B cell (primary cell): ENCODE measurements at regions not wholly inside any gene's neighbourhood (a gene's known extent, or its start where the extent isn't known, plus 50 kb on each side); places are given as distances from the start of the nearest gene placed in this dataset.

Source experiments
- ATAC-seq: fragments of 200-7000 bp; cut with Tn5 transposase; one replicate; pipeline ENCODE4 v1.10.0; 2021; ENCODE audit warnings: low read depth, mild to moderate bottlenecking, moderate number of reproducible peaks, moderate library complexity
- CTCF ChIA-PET: fragments of 350-600 bp; sonication (Branson Sonifier 250); formaldehyde crosslinking; loops from one replicate; lab custom pipeline; 2021; ENCODE audit warnings: antibody characterized with exemption, inconsistent platforms; lab: Charles Lee
- POLR2A ChIA-PET: fragments of 350-600 bp; sonication (Branson Sonifier 250); formaldehyde crosslinking; loops from one replicate; lab custom pipeline; 2021; ENCODE audit warnings: antibody characterized with exemption; lab: Charles Lee
- DNase-seq: peaks from one replicate; pipeline ENCODE4 v3.0.0; 2013
- H2AFZ ChIP-seq: 2 replicates; pipeline ENCODE4 v1.6.1; 2012; ENCODE audit warnings: mild to moderate bottlenecking, low read depth, low read length; ENCODE audit not compliant: insufficient read depth, poor library complexity, severe bottlenecking
- H3K27ac ChIP-seq, 2 donors: 1 replicate in 1 of 2; 2 replicates in 1 of 2; pipeline ENCODE4 v1.5.1; 2012 to 2013; ENCODE audit warnings: low read length in 2 of 2, mild to moderate bottlenecking in 2 of 2, moderate library complexity in 1 of 2
- H3K27me3 ChIP-seq, 4 experiments: fragments of 200-600 bp in 1 of 4; sonication (generic) in 1 of 4; replicated peaks in 1 of 4; 1 replicate in 2 of 4; 2 replicates in 2 of 4; pipeline versions ENCODE4 v1.6.1 to v1.7.0; 2013 to 2016; ENCODE audit warnings: low read length in 3 of 4, mild to moderate bottlenecking in 2 of 4, mixed read lengths in 1 of 4, moderate library complexity in 1 of 4; ENCODE audit not compliant: insufficient read depth in 4 of 4, control insufficient read depth in 3 of 4; ENCODE audit errors: control extremely low read depth in 1 of 4
- H3K36me3 ChIP-seq, 2 experiments: replicated peaks in 1 of 2; 1 replicate in 1 of 2; 2 replicates in 1 of 2; pipeline versions ENCODE4 v1.6.1 to v1.7.1; 2013; ENCODE audit warnings: low read length in 1 of 2; ENCODE audit not compliant: insufficient read depth in 2 of 2, control insufficient read depth in 1 of 2; ENCODE audit errors: control extremely low read depth in 1 of 2, extremely low read depth in 1 of 2
- H3K4me1 ChIP-seq, 2 donors: fragments of 200-600 bp in 1 of 2; sonication (generic) in 1 of 2; 1 replicate in 1 of 2; 2 replicates in 1 of 2; pipeline versions ENCODE4 v1.5.1 to v1.6.1; 2013 to 2017; ENCODE audit warnings: low read length in 2 of 2; ENCODE audit not compliant: control insufficient read depth in 2 of 2, insufficient read depth in 2 of 2
- H3K4me2 ChIP-seq: replicated peaks from 2 replicates; pipeline ENCODE3; 2012; ENCODE audit warnings: mild to moderate bottlenecking, low read depth, low read length; ENCODE audit not compliant: poor library complexity, severe bottlenecking
- H3K4me3 ChIP-seq, 5 experiments: fragments of 200-600 bp in 1 of 5; sonication (generic) in 1 of 5; 1 replicate in 3 of 5; 2 replicates in 2 of 5; pipeline versions ENCODE4 v1.5.1 to v1.7.0; 2011 to 2016; ENCODE audit warnings: low read length in 4 of 5, mild to moderate bottlenecking in 4 of 5, low read depth in 2 of 5, control low read depth in 1 of 5, moderate library complexity in 1 of 5; ENCODE audit not compliant: insufficient read depth in 1 of 5; ENCODE audit errors: control extremely low read depth in 1 of 5, extremely low read depth in 1 of 5
- H3K79me2 ChIP-seq: fragments of 200-600 bp; sonication (generic); one replicate; pipeline ENCODE4 v1.6.0; 2016; ENCODE audit warnings: low read length; ENCODE audit not compliant: control insufficient read depth, insufficient read depth
- H3K9ac ChIP-seq: fragments of 200-600 bp; sonication (generic); 2 replicates; pipeline ENCODE4 v1.6.1; 2017; ENCODE audit warnings: mild to moderate bottlenecking, low read length, moderate library complexity
- H3K9me3 ChIP-seq, 3 donors: one replicate each; pipeline versions ENCODE4 v1.6.1 to v1.7.1; 2013; ENCODE audit warnings: low read length in 2 of 3; ENCODE audit not compliant: control insufficient read depth in 2 of 3, insufficient read depth in 1 of 3; ENCODE audit errors: control extremely low read depth in 1 of 3
- H4K20me1 ChIP-seq: 2 replicates; pipeline ENCODE4 v1.6.0; 2012; ENCODE audit warnings: mild to moderate bottlenecking, low read length; ENCODE audit not compliant: insufficient read depth, control insufficient read depth, poor library complexity, severe bottlenecking
- H3K27ac Mint-ChIP-seq: one replicate; pipeline ENCODE4 v1.8.0; 2021; ENCODE audit warnings: mixed read lengths
- H3K27me3 Mint-ChIP-seq: one replicate; pipeline ENCODE4 v1.8.0; 2021; ENCODE audit warnings: mixed read lengths
- H3K4me1 Mint-ChIP-seq: one replicate; pipeline ENCODE4 v1.8.0; 2021; ENCODE audit warnings: mixed read lengths
- H3K4me3 Mint-ChIP-seq: one replicate; pipeline ENCODE4 v1.8.0; 2021; ENCODE audit warnings: mixed read lengths
- H3K9me3 Mint-ChIP-seq: one replicate; pipeline ENCODE4 v1.8.0; 2022; ENCODE audit warnings: mixed read lengths; ENCODE audit not compliant: insufficient read depth
- EZH2 ChIP-seq: IDR thresholded peaks from 2 replicates; pipeline ENCODE4 v1.6.1; 2012; ENCODE audit warnings: borderline replicate concordance, low read depth, mild to moderate bottlenecking, moderate library complexity, low read length; ENCODE audit not compliant: insufficient read depth, poor library complexity, severe bottlenecking
- WGBS: methylation state at CpG from one replicate; pipeline ENCODE4 v1.1.5; 2013; ENCODE audit warnings: missing lambda C conversion rate; ENCODE audit not compliant: insufficient coverage; 5-methylcytosine and 5-hydroxymethylcytosine counted together
- intact Hi-C: fragments of 100-400 bp; cut with micrococcal nuclease; formaldehyde crosslinking; loops from one replicate; pipeline ENCODE4 v1.10.0; 2022
- TF ChIP-seq, protein P1 (sequence below): fragments of 200-600 bp; IDR thresholded peaks from one replicate; pipeline ENCODE4 v1.8.0; 2022; ENCODE audit warnings: antibody characterized with exemption, mild to moderate bottlenecking

DNA sequence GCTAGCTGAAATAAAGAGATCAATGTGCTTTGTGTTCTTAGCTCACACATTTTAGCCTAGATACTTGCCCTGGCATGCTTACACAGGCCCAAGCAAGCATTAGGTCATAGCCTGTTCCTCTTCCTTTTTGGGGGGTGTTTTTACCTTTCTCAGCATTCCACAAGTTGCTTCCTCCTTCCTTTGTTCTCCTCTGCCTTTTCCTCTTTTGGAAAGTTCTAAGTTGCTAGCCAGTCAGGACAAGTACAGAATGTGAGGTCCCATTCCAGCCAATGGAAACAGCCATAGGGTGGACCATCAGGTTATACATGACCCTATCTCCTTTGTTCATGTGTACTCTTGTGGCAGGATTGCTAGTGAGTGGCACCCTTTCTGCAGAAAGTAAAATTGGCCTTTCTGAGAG, 154.9 kb downstream of the RASSF9 start:
- no peaks in the 10 kb centered on the region for H3K27me3 ChIP-seq
- peaks cover 4% of the 10 kb centered on the region for H3K9me3 Mint-ChIP-seq
- H3K4me3 ChIP-seq = no peak overlapping the region
- intact Hi-C loops = no loop called here
- H3K27ac Mint-ChIP-seq = no peak overlapping the region
- H2AFZ ChIP-seq = no peak overlapping the region
- no peak for TF ChIP-seq EZH2
- TF ChIP-seq, protein P1, sequence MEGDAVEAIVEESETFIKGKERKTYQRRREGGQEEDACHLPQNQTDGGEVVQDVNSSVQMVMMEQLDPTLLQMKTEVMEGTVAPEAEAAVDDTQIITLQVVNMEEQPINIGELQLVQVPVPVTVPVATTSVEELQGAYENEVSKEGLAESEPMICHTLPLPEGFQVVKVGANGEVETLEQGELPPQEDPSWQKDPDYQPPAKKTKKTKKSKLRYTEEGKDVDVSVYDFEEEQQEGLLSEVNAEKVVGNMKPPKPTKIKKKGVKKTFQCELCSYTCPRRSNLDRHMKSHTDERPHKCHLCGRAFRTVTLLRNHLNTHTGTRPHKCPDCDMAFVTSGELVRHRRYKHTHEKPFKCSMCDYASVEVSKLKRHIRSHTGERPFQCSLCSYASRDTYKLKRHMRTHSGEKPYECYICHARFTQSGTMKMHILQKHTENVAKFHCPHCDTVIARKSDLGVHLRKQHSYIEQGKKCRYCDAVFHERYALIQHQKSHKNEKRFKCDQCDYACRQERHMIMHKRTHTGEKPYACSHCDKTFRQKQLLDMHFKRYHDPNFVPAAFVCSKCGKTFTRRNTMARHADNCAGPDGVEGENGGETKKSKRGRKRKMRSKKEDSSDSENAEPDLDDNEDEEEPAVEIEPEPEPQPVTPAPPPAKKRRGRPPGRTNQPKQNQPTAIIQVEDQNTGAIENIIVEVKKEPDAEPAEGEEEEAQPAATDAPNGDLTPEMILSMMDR = no peak
- H3K27ac ChIP-seq = no peak overlapping the region
- ChIA-PET CTCF (no interaction called here), POLR2A (no interaction called here)
- no peak overlapping the region for H3K4me3 Mint-ChIP-seq
- no peaks in the 10 kb centered on the region for H3K79me2 ChIP-seq
- H3K4me1 Mint-ChIP-seq = no peaks in the 10 kb centered on the region
- H3K27me3 Mint-ChIP-seq = no peaks in the 10 kb centered on the region
- DNase-seq (no peak), ATAC-seq (no peak)
- H3K4me2 ChIP-seq = no peak overlapping the region
- H4K20me1 ChIP-seq = no peaks in the 10 kb centered on the region
- no peak overlapping the region for H3K9ac ChIP-seq
- no peaks in the 10 kb centered on the region for H3K36me3 ChIP-seq
- no peaks in the 10 kb centered on the region for H3K4me1 ChIP-seq
- H3K9me3 ChIP-seq = peaks cover 0 to 2% (median 0%) of the 10 kb centered on the region in 3 donors

DNA sequence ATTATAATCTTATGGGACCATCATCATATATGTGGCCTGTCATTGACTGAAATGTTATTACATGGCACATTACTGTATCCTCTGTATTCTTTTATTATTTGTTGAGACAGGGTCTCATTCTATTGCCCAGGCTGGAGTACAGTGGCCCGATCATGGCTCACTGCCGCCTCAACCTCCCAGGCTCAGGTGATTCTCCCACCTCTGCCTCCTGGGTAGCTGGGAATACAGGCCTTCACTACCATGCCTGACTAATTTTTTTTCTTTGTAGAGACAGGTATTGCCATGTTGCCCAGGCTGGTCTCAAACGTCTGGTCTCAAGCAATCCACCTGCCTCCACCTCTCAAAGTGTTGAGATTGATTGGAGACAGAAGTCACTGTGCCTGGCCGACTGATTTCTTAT, 153.2 kb downstream of the RASSF9 start:
- ATAC-seq (no peak), DNase-seq (no peak)
- Histone ChIP-seq H3K4me1 (no peaks in the 10 kb centered on the region), H3K9me3 (peaks cover 0 to 2% (median 0%) of the 10 kb centered on the region in 3 donors), H3K4me2 (no peak overlapping the region), H3K79me2 (no peaks in the 10 kb centered on the region), H3K9ac (no peak overlapping the region), H2AFZ (no peak overlapping the region), H3K27me3 (no peaks in the 10 kb centered on the region), H3K4me3 (no peak overlapping the region), H3K27ac (no peak overlapping the region), H4K20me1 (no peaks in the 10 kb centered on the region), H3K36me3 (no peaks in the 10 kb centered on the region)
- no peak for TF ChIP-seq EZH2
- TF ChIP-seq, protein P1 = no peak
- CTCF ChIA-PET = no interaction called here
- H3K4me3 Mint-ChIP-seq = no peak overlapping the region
- no peaks in the 10 kb centered on the region for H3K4me1 Mint-ChIP-seq
- intact Hi-C loops = no loop called here
- no peak overlapping the region for H3K27ac Mint-ChIP-seq
- no CpG with 5 or more reads among the region's 4 CpGs for WGBS
- no peaks in the 10 kb centered on the region for H3K27me3 Mint-ChIP-seq
- POLR2A ChIA-PET = no interaction called here
- H3K9me3 Mint-ChIP-seq = peaks cover 4% of the 10 kb centered on the region
